GM23338 (cell line): ENCODE measurements at regions not wholly inside any gene's neighbourhood (a gene's known extent, or its start where the extent isn't known, plus 50 kb on each side); places are given as distances from the start of the nearest gene placed in this dataset.

ENCODE experiments used
- EZH2phosphoT487 ChIP-seq: fragments of 200-600 bp; sonication (generic); IDR thresholded peaks from one replicate; pipeline ENCODE4 v1.8.1; 2018; ENCODE audit warnings: antibody characterized with exemption; ENCODE audit not compliant: unreplicated experiment
- JUNB ChIP-seq: IDR thresholded peaks from one replicate; pipeline ENCODE4 v1.6.1; 2016; ENCODE audit warnings: antibody characterized with exemption; ENCODE audit not compliant: unreplicated experiment
- REST ChIP-seq: IDR thresholded peaks from one replicate; pipeline ENCODE4 v1.6.1; 2018; ENCODE audit warnings: antibody characterized with exemption; ENCODE audit not compliant: unreplicated experiment
- STAT1 ChIP-seq: IDR thresholded peaks from one replicate; pipeline ENCODE4 v1.6.1; 2016; ENCODE audit warnings: antibody characterized with exemption; ENCODE audit not compliant: unreplicated experiment
- ZNF114 ChIP-seq: fragments of 250-450 bp; sonication (Bioruptor Pico); IDR thresholded peaks from 2 replicates; pipeline ENCODE4 v1.5.0; 2020; ENCODE audit warnings: mild to moderate bottlenecking, moderate library complexity
- TF ChIP-seq, protein P1 (sequence below): fragments of 250-450 bp; sonication (Bioruptor Pico); IDR thresholded peaks from 2 replicates; pipeline ENCODE4 v1.5.0; 2020; ENCODE audit warnings: mild to moderate bottlenecking, moderate library complexity

DNA sequence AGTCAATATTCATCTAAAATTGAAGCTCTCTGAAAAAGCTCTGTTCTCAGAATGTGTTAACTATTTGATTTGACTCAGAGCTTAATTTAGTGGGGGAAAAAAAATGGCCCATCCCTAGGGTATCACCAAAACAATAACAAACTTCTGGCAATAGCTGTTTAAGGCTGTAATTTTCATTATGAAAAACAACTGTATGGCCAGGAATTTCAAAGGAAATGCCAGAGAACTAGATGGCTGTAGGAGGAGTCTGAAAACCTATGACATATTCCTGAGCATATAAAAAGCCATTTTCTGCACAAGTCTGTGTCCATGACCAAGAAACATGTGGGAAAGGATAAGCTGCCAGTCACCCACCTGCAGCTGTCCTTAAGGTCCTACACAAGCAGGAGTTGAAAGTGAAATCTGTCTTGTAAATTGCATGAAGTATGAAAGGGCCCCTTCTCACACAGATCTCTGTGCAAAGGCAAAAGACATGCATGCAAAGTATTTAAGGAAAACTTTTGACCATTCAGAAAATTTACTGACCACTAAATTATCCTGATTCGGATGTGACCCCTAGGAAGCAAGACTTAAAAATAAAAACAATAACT, 299.1 kb downstream of the BTG1 start (continued):
- TF ChIP-seq, protein P1, sequence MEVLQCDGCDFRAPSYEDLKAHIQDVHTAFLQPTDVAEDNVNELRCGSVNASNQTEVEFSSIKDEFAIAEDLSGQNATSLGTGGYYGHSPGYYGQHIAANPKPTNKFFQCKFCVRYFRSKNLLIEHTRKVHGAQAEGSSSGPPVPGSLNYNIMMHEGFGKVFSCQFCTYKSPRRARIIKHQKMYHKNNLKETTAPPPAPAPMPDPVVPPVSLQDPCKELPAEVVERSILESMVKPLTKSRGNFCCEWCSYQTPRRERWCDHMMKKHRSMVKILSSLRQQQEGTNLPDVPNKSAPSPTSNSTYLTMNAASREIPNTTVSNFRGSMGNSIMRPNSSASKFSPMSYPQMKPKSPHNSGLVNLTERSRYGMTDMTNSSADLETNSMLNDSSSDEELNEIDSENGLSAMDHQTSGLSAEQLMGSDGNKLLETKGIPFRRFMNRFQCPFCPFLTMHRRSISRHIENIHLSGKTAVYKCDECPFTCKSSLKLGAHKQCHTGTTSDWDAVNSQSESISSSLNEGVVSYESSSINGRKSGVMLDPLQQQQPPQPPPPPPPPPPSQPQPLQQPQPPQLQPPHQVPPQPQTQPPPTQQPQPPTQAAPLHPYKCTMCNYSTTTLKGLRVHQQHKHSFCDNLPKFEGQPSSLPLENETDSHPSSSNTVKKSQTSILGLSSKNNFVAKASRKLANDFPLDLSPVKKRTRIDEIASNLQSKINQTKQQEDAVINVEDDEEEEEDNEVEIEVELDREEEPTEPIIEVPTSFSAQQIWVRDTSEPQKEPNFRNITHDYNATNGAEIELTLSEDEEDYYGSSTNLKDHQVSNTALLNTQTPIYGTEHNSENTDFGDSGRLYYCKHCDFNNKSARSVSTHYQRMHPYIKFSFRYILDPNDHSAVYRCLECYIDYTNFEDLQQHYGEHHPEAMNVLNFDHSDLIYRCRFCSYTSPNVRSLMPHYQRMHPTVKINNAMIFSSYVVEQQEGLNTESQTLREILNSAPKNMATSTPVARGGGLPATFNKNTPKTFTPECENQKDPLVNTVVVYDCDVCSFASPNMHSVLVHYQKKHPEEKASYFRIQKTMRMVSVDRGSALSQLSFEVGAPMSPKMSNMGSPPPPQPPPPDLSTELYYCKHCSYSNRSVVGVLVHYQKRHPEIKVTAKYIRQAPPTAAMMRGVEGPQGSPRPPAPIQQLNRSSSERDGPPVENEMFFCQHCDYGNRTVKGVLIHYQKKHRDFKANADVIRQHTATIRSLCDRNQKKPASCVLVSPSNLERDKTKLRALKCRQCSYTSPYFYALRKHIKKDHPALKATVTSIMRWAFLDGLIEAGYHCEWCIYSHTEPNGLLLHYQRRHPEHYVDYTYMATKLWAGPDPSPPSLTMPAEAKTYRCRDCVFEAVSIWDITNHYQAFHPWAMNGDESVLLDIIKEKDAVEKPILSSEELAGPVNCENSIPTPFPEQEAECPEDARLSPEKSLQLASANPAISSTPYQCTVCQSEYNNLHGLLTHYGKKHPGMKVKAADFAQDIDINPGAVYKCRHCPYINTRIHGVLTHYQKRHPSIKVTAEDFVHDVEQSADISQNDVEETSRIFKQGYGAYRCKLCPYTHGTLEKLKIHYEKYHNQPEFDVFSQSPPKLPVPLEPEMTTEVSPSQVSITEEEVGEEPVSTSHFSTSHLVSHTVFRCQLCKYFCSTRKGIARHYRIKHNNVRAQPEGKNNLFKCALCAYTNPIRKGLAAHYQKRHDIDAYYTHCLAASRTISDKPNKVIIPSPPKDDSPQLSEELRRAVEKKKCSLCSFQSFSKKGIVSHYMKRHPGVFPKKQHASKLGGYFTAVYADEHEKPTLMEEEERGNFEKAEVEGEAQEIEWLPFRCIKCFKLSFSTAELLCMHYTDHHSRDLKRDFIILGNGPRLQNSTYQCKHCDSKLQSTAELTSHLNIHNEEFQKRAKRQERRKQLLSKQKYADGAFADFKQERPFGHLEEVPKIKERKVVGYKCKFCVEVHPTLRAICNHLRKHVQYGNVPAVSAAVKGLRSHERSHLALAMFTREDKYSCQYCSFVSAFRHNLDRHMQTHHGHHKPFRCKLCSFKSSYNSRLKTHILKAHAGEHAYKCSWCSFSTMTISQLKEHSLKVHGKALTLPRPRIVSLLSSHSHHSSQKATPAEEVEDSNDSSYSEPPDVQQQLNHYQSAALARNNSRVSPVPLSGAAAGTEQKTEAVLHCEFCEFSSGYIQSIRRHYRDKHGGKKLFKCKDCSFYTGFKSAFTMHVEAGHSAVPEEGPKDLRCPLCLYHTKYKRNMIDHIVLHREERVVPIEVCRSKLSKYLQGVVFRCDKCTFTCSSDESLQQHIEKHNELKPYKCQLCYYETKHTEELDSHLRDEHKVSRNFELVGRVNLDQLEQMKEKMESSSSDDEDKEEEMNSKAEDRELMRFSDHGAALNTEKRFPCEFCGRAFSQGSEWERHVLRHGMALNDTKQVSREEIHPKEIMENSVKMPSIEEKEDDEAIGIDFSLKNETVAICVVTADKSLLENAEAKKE (CRISPR knock-in tag) = no peak
- TF ChIP-seq EZH2phosphoT487 (no peak), REST (no peak), STAT1 (no peak), JUNB (no peak), ZNF114 (CRISPR knock-in tag) (no peak)
